HG02938 (cell line): ENCODE measurements at regions not wholly inside any gene's neighbourhood (a gene's known extent, or its start where the extent isn't known, plus 50 kb on each side); places are given as distances from the start of the nearest gene placed in this dataset.

Source experiments
- ATAC-seq: cut with Tn5 transposase; IDR thresholded peaks from one replicate; pipeline ENCODE4 v1.9.1; 2021; ENCODE audit warnings: mild to moderate bottlenecking, moderate library complexity; ENCODE audit not compliant: unreplicated experiment

DNA sequence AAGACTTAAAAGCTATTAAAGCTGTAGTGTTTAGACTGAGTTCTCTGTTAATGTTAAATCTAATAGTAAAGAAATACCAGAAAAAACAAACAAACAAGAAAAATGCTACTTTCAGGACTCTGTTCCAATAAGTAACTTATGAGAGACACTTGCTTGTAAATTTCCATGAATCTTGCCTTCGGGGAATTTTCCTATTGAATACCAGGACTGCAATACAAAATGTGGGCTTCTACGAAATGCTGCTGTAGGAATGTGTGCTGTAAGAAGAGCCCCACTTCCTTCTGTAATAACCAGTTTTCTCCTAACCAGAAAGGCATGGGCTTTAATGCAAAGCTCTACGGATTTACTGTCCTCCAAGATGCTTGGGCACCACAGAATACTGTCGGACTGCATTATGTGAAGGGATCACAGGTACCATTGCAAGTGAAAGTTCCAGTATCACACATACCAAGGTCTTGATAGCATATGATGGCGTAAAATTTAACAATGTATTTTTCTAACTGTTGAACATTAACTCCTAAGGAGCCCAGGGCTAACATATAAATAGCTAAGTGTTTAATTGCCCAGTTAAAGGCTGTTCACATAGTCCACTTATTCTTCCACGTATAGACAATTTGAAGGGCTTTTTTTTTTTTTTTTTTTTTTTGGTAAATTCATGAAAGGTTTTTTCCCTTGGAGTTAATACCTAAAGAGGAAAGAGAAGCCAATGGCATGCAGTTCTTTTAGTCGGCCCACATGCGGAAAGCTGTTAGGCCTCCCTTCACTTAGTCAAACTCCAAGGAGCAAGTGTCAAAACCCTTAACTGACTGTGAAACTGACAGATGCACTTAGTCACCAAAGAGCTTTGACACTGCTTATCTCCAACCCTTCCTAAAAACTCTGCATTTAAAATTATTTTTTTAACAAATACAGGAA, 564.0 kb upstream of the POU3F3 start:
- no peak for ATAC-seq

DNA sequence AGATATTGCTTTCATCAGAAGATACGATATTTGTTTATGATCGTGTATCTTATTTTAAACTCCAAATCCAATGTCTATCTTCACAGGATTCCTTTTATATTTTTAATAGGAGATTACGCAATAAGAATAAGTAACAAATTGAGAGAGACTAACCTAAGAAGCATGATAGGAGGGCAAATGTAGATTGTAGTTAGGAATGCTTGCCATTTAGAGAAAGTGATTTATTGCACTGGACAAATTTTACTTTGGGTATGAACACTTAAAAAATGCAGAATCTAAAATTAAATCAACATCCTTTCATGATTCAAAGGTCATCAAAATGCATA, 563.4 kb upstream of the POU3F3 start:
- ATAC-seq, result no peak

DNA sequence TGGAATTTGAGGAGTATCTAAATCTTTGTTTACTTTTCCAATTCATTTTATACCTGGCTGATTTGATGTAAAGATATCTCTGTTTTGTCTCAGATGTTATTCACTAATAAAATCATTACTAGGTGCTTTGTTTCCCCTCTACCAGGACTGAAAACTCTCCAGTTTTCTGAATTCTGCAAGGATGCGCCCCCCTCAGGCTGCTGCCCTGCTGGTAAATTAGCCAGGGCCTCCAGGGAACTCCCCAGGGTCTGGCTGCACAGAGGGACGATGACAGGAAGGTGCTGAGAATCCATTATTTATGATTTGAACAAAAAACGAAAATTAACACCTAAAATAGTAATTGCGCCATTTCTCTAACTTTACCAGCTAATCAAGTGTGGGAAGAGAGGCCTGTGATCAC, 541.2 kb upstream of the POU3F3 start:
- no peak for ATAC-seq

DNA sequence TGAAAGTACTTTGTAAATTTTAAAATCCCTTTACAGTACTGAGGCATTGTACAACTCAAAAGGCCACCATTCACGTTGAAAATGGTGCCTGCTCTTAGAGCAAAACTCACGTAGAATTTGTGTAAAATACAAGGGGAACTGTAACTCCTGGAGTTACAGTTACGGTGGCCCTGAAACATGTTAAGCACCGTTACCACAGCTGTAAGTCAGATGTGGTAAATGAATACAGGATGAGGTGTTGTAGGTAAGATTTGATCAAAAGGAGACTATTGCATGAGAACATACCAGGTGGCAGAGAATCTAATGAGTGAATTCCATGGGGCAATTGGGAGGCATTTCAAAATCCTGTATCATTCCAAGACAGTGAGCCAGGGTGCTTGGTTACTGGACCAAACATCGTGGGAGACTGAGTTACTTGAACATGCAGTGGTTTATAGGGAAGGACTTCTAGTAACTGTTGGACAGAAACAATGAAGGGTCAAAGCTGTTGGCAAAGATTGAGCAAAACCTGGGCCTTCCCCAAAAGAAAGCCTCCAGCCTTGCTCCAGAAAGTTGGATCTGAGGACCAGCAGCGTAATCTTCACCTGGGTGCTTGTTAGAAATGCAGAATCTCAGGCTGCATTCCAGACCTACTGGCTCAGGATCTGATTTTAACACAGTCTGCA, 535.8 kb upstream of the POU3F3 start:
- ATAC-seq, result no peak

DNA sequence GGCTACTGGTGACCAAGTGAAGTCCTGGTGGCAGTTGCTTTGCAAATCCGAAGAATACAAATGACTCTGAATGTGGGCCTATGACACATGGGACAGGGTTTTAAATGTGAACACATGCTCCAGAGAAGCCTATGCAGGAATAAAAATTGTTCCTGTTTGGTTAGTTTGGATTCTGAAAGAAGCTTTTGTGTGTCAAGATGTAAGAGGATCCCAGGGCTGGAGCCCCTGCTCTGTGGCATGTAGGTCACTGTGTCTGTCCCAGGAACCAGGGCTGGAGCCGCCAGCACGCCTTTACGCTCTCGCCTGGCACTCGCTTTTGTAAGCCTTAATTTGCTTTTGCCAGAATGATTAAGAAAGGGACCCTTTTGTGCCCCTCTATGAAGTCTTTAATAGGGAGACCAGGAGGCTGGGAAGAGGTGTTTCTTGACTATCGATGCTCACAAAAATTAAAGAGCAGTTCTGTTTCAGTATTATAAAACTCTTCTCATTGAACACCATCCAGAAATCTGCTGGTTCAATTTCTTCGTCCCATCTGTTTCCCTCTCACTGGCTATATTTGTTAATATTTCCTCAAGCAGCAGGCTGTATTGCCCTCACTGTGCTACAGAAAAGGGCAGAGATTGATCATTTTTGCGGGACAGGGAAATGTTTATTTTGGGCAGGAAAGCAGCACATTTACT, 532.7 kb upstream of the POU3F3 start:
- ATAC-seq, result no peak

DNA sequence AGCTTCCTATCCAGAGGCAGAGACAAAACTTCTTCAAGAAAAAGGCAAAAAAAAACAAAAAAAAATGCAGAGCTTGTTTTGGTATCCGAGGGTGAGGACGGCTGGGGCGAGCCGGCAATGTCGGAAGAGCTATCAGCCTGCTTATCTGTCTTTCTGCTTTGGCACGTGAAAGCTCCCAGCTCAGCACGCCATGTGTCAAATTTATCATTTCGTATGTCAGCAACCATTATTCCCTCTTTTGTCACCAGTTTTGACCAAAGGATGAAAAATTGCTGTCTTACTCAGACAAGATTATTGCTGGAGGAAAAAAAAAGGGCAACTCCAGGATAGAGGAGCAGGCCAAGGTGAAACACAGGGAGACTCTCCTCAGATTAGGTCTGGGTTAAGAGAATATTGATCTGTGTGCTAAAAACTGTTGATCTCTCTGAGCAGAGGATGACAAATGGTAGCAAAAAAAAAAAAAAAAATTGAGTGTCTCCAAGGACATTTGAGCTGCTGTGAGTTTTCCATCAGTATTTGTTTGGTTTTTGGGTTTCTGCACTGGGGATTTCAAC, 532.0 kb upstream of the POU3F3 start:
- ATAC-seq, result no peak

DNA sequence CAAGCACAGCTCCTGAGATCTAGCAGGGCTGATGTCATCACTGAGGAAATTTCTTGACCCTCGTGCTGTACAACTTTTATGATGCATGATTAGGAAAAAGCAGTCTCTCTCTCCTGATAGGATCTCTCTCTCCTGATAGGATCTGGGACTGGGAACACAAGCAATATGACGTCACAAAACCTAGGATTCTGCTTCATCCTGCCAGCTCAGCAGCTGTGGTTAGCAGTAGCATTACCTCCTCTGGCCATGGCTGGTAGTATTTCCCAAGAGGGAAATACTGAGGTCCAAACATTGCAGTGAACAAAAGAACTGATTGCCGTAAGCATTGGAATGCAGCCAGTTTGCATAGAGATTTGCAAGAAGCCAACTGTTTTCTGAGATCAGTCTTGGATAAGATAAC, 521.2 kb upstream of the POU3F3 start:
- no peak for ATAC-seq

DNA sequence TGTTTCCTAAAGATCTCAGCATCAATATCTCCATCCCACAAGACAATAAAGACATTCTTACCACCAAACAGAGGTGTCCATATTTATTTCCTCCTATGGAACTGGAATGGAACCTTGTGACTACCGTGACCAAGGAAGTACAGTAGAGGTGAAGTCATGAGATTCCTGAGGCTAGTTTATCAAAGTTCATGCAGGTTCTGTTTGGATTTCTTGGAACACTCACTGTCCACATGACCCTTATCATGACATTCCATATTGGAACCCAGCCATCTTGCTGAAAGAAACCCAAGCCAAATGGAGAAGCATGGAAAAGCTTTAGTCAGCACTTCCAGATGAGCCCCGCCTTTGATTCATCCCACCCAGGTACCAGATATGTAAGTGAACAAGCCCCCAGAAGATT, 516.0 kb upstream of the POU3F3 start:
- ATAC-seq, result no peak

DNA sequence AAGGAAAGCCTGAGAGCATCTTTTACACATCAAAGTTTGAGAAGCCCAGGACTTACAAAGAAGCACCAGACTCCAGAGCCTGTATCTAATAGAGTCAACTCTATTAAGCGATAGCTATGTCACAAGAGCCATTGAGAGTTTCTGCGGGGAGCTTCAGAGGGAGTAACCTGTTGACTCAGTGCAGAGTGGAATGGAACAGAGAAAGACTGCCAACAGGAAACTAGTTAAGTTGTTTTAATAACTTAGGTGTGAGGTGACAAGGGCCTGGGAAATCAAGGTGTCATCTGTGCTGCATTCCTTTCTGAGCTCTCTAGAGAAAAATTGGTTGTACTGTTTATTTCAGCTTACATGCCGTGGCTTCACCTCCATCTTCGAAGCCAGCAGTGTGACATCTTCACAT, 513.8 kb upstream of the POU3F3 start:
- ATAC-seq, result no peak

DNA sequence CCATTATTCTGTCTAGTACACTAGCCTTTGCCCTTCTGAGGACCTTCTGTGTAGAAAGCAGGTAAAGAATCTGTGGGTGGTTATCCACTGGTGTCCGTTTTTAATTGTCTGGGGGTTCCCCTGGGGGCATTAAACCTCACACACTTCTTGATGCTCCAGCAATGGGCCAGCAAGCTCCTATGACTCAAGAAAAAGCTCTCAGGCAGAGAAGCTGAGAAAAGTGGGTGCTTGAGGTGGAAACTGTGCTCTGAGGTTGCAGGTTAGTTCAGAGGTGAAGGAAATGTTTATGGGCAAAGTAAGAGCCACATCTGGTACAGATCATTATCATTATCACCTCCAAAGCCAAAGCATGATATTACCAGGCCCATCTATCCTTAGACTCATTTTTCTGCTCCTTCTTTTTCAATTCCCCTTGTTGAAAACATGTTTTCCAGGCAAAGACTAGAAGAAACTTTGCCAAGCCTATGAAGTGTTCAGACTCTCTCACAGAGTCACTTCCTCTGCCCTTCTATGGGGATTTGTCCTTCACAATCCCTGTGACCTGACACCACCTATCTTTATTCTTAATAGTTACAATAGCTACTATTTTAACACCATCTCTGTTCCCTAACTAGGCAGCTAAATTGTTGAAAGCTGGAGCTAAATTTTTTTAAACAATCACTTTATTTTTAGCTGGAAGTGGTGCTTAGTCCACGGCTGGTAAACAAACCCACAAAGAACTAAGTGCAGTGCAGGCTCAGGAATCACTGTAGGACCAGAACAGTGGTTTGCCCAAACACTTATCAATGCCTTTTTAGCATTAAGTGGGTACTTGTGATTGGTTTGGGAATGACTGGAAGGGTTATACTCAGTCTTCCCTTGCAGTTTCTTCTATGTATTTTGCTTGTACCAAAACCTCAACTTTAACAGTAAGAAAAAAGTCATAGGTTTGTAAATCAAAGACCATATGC, 512.8 kb upstream of the POU3F3 start:
- ATAC-seq, result no peak

DNA sequence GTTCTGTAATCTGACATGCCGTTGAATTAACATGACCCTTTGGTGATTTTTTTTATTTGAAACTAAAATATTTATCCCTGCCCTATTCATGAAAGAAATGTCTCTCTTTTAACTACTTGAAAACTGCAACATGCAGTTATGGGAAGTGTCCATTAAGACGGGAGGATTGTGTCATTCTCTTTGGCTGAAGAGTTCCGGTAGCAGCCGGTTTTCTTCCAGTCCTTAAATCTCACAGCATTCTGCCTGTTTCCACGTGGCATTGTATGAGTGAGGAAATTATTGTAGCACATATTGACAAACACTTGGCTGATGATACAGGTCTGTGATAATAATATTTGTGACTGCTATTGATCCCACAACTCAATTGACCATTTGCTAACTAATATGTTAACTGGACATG, 509.6 kb upstream of the POU3F3 start:
- ATAC-seq, result no peak

DNA sequence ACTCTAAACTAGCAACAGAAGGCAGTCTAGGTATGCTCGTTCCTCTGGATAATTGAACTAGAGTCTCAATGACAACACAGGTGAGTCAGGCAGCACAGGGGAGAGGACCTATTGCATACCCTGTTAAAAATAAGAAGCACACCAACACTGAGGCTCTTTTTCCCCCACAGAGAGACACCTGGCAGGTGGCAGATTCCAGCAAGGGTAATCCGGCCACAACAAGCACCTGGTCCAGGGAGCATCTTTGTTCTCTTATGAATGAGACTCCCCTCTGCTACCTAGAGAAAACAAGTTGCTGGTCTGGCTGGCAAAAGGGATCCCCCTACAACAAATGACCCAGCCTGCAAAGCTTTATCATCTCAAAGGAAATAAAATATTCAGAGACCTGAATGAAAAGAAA, 508.9 kb upstream of the POU3F3 start:
- ATAC-seq, result no peak

DNA sequence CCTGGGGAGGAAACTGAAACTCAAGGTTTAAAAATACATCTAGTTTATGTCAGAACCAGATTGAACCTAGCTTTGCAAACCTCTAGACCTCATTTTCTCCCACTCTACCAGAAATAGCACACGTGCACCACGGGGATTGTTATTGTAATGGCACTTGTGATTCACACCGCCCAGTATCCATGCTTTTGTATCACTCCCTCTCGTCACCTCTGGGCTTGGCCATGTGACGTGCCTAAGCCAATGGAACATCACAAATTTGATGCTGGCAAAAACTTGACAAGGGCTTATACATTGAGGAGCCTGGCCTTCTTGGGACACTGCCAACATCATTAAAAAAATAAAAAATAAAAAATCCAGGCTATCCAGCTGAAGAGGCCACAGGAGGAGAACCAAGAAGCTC, 495.8 kb upstream of the POU3F3 start:
- ATAC-seq, result no peak

DNA sequence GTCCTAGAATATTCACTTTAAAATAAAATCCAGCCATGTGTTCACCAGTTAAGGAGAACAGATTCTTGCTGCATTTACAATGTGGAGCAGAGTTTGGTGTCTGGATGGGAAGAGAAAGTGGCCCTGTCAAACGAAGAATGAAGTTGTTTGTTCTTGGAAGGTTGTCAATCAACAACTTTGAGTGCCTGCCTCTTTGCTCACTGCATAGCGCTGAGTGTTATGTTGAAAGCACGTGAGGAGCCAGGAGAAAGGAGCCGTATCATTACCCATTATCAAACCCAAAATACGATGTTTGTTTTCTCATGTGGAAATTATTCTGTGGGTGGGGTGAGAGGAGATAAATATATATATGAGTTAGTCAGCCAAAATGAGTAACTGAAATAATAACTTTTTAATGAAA, 492.5 kb upstream of the POU3F3 start:
- no peak for ATAC-seq

DNA sequence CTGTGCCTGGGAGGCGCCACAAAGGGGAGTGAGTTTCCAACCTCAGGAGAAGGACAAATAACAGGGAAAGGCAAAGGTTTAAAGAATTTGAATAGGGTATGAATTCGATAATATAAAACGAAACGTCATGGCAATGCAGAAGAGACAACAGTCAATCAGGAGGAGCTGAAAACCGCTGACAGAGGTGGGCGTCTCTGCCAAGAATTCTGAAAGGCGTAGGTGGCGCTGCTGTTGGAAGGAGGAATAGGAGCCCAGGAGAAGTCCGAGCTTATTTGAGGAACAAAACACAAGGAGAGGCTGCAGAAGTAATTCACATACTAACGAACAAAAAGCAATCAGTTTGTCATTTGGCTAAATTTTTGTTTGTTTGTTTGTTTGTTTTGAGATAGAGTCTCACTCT, 485.8 kb upstream of the POU3F3 start:
- ATAC-seq, result no peak

DNA sequence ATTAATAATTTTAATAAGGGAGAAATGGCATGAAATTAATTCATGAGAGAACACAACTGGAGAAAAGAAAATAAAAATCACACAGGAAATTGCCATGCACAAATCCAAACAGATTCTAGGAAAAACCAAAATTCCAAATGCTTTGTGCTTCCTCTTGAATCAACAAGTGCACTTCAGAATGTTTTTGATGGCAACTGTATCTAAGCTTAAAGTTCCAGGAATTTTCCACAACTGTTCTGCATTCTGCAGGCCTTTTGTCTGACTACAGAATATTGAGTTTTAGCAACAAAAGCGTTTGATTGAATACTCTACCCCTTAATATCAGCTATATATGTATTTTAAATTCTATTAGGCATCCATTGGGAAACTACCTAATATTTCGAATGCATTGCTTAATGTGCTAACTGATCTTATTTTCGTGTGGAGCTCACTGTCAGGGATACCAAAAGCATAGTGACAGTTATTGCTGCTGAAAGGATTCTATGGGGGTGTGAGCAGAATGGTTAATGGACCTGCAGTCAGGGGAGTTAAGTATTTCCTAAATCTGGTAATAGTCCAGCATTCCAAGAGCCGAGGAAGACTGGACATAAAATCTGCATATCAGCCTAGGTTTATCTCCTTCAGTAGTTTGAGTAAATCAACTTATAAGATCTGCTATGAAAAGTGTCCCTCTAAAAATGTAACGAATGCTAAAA, 482.7 kb upstream of the POU3F3 start:
- no peak for ATAC-seq

DNA sequence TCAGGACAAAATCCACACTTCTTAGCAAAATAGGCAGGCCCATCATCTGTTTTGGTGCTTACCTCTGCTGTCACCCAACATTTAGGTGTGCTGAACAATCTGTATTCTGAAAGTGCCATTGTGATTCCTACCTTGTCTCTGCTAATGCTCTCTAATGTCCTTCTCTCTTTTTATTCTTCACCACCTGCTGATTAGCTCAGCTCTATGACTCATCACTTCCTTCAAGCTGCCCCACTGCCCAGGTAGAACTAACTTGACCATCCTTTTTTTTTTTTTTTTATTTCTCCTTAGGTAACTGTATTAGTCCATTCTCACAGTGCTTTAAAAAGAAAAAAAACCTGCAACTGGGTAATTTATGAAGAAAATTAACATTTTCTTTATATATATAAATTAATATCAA, 478.7 kb upstream of the POU3F3 start:
- ATAC-seq, result no peak

DNA sequence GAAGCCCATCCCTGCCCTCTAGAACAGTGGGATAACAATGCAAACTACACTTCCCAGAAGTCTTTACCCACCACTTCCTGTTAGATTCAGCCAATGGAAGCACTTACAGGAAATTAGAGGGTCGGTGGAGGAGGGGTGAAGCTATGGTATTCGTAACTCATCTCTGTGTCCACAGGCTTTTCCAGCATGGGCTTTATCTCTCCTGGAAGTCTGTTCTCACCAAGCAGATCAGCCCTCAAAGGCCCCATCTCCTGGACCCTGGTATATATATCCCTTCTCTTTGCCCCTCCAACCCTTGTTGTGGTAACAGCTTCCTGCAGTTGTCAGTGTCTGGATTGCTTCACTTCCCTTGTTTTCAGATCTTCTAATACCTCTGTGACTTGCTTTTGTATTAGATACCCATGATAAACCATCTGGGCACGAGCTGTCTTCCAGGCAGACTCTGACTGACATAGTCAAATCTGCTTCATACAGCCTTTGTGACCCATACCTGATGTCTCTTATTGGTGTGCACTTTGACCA, 475.0 kb upstream of the POU3F3 start:
- ATAC-seq, result no peak

DNA sequence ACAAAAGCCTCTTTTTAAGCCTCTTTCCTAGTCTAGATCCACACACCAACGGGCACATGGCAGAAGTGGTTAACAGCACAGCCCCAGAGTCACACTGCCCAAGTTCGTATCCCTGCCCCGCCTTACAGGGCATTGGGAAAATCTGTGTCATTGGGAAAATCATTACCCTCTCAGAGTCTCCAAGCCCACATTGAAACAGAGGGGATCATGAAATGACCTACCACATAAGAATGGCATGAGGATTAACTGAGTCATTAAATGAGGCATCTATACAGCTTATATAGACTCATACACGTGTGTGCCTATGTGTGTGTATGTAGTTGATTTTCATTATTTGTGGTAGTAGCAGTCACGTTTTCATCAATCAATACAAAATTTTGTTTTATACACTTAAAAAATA, 469.0 kb upstream of the POU3F3 start:
- no peak for ATAC-seq

DNA sequence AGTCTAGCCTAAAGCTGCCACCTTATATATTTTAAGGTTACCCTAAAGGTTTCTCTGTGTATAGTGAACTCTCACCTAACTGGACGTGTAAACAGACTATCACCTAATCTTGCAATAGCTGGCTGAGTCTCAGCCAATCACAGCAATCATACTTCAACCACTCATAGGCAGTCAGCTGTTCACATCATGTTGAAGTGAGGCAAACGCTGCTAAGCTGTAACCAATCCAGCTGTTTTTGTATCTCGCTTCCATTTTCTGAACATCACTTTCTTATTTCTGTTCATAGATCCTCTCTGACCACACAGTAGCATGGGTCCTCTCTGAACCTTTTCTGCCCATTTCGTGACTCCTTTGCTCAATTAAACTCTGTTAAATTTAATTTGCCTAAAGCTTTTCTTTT, 468.2 kb upstream of the POU3F3 start:
- peak; percentile 68 for ATAC-seq
